Tibial nerve (tissue), 4 donors: ENCODE measurements at regions not wholly inside any gene's neighbourhood (a gene's known extent, or its start where the extent isn't known, plus 50 kb on each side); places are given as distances from the start of the nearest gene placed in this dataset.

Experiments used
- CTCF ChIP-seq, 5 experiments: fragments of 200-600 bp in 3 of 5; fragments of 450-650 bp in 2 of 5; sonication (generic) in 3 of 5; IDR thresholded peaks; one replicate each; pipeline ENCODE4 v1.5.1; 2016 to 2019; ENCODE audit warnings: antibody characterized with exemption in 5 of 5, mild to moderate bottlenecking in 3 of 5, moderate library complexity in 2 of 5
- EP300 ChIP-seq, 2 donors: sonication (generic); formaldehyde crosslinking; IDR thresholded peaks; one replicate each; pipeline ENCODE4 v1.6.1; 2017; ENCODE audit warnings: antibody characterized with exemption in 2 of 2, mild to moderate bottlenecking in 1 of 2
- POLR2A ChIP-seq, 2 donors: fragments of 450-650 bp; IDR thresholded peaks; one replicate each; pipeline ENCODE4 v1.6.1; 2017; ENCODE audit warnings: antibody characterized with exemption in 2 of 2, mild to moderate bottlenecking in 2 of 2, moderate library complexity in 2 of 2

GRCh38 chr4:94039226-94039625 lies 168.4 kb upstream of the SMARCAD1 start:
- TF ChIP-seq CTCF (IDR thresholded peaks at IDR 0.05): no peak
- TF ChIP-seq POLR2A (IDR thresholded peaks at IDR 0.05): no peak
- no peak for TF ChIP-seq EP300 (IDR thresholded peaks at IDR 0.05)
